OCI-LY3 (cell line): ENCODE measurements at regions not wholly inside any gene's neighbourhood (a gene's known extent, or its start where the extent isn't known, plus 50 kb on each side); places are given as distances from the start of the nearest gene placed in this dataset.

ENCODE experiments used
- H2AFZ ChIP-seq: fragments of 200-600, 300-600 bp; shearing (Covaris generic); 2 replicates; pipeline ENCODE4 v1.6.0; 2014; ENCODE audit warnings: antibody characterized with exemption, low read depth, low read length
- H3K27ac ChIP-seq: fragments of 200-600, 300-600 bp; sonication (generic); 2 replicates; pipeline ENCODE4 v1.5.1; 2014; ENCODE audit warnings: mild to moderate bottlenecking, low read length, moderate library complexity, mixed read lengths
- H3K27me3 ChIP-seq: fragments of 200-600, 300-600 bp; sonication (generic); 2 replicates; pipeline ENCODE4 v1.6.1; 2014; ENCODE audit warnings: low read depth, low read length, mixed read lengths
- H3K36me3 ChIP-seq: fragments of 200-600, 300-600 bp; sonication (generic); replicated peaks from 2 replicates; pipeline ENCODE3; 2014; ENCODE audit warnings: low read depth, low read length, mixed read lengths
- H3K4me1 ChIP-seq: fragments of 300-600, 200-600 bp; sonication (generic); 2 replicates; pipeline ENCODE4 v1.6.1; 2014; ENCODE audit warnings: low read length, mixed read lengths
- H3K4me2 ChIP-seq: fragments of 200-600, 300-600 bp; sonication (generic); 2 replicates; pipeline ENCODE4 v1.6.1; 2014; ENCODE audit warnings: low read length, mixed read lengths
- H3K4me3 ChIP-seq: fragments of 300-600, 200-600 bp; sonication (generic); 2 replicates; pipeline ENCODE4 v1.5.1; 2014; ENCODE audit warnings: antibody characterized with exemption, mild to moderate bottlenecking, low read length, moderate library complexity
- H3K79me2 ChIP-seq: fragments of 300-600, 200-600 bp; shearing (Covaris generic); 2 replicates; pipeline ENCODE4 v1.6.1; 2014; ENCODE audit warnings: mild to moderate bottlenecking, low read length, mixed read lengths
- H3K9ac ChIP-seq: fragments of 300-600, 200-600 bp; shearing (Covaris generic); 2 replicates; pipeline ENCODE4 v1.6.0; 2014; ENCODE audit warnings: mild to moderate bottlenecking, low read length, moderate library complexity
- H3K9me3 ChIP-seq: fragments of 200-600, 300-600 bp; shearing (Covaris generic); 2 replicates; pipeline ENCODE4 v1.6.1; 2014; ENCODE audit warnings: low read length, mixed read lengths; ENCODE audit not compliant: insufficient read depth
- H4K20me1 ChIP-seq: fragments of 200-600, 300-600 bp; sonication (generic); 2 replicates; pipeline ENCODE4 v1.6.1; 2016; ENCODE audit warnings: low read length, mixed read lengths; ENCODE audit not compliant: insufficient read depth
- CTCF ChIP-seq: fragments of 200-600, 300-600 bp; sonication (generic); IDR thresholded peaks from 2 replicates; pipeline ENCODE4 v1.5.1; 2014; ENCODE audit warnings: antibody characterized with exemption, low read length, low read depth
- EZH2phosphoT487 ChIP-seq: fragments of 200-600 bp; shearing (Covaris generic); IDR thresholded peaks from 2 replicates; pipeline ENCODE4 v1.6.1; 2018; ENCODE audit warnings: antibody characterized with exemption, mixed run types, low read depth

- Histone ChIP-seq H3K27ac (no peak overlapping the region), H3K9ac (no peak overlapping the region), H3K27me3 (peaks cover 11% of the 10 kb centered on the region), H3K79me2 (no peaks in the 10 kb centered on the region), H3K4me3 (no peak overlapping the region), H3K36me3 (no peaks in the 10 kb centered on the region), H3K9me3 (no peaks in the 10 kb centered on the region), H3K4me1 (peaks cover 48% of the 10 kb centered on the region), H4K20me1 (no peaks in the 10 kb centered on the region), H3K4me2 (no peak overlapping the region), H2AFZ (no peak overlapping the region)
- no peak for TF ChIP-seq EZH2phosphoT487
- TF ChIP-seq CTCF: no peak
Measured at GRCh38 chr20:24385547-24385946, 83.9 kb upstream of the SYNDIG1 start.

GRCh38 chr20:24384865-24385264 is 84.6 kb upstream of the SYNDIG1 start:
- TF ChIP-seq CTCF (no peak), EZH2phosphoT487 (no peak)
- no peak overlapping the region for H2AFZ ChIP-seq
- H3K4me3 ChIP-seq: no peak overlapping the region

GRCh38 chr20:24382743-24383142 is 86.7 kb upstream of the SYNDIG1 start:
- no peak overlapping the region for H3K27ac ChIP-seq
- H3K9ac ChIP-seq: no peak overlapping the region
- TF ChIP-seq EZH2phosphoT487 (no peak), CTCF (no peak)
- H4K20me1 ChIP-seq: no peaks in the 10 kb centered on the region
- H3K4me2 ChIP-seq: no peak overlapping the region
- no peak overlapping the region for H3K4me3 ChIP-seq
- no peaks in the 10 kb centered on the region for H3K36me3 ChIP-seq
- no peaks in the 10 kb centered on the region for H3K9me3 ChIP-seq
- H3K79me2 ChIP-seq: no peaks in the 10 kb centered on the region
- peaks cover 38% of the 10 kb centered on the region for H3K4me1 ChIP-seq
- H2AFZ ChIP-seq: no peak overlapping the region
- H3K27me3 ChIP-seq: peaks cover 19% of the 10 kb centered on the region

More at GRCh38 chr20:24384865-24385264, 84.6 kb upstream of the SYNDIG1 start:
- Histone ChIP-seq H3K9ac (no peak overlapping the region), H3K4me2 (peak overlapping the region; percentile 8; the same call in 1 of the 2 replicates), H3K79me2 (no peaks in the 10 kb centered on the region), H3K4me1 (peaks cover 41% of the 10 kb centered on the region), H3K9me3 (no peaks in the 10 kb centered on the region), H3K27me3 (peaks cover 14% of the 10 kb centered on the region), H3K36me3 (no peaks in the 10 kb centered on the region), H4K20me1 (no peaks in the 10 kb centered on the region), H3K27ac (no peak overlapping the region)

- Histone ChIP-seq H3K9ac (no peak overlapping the region), H3K36me3 (no peaks in the 10 kb centered on the region), H3K27ac (no peak overlapping the region), H3K79me2 (no peaks in the 10 kb centered on the region), H3K4me3 (no peak overlapping the region), H3K9me3 (no peaks in the 10 kb centered on the region), H2AFZ (no peak overlapping the region), H4K20me1 (no peaks in the 10 kb centered on the region), H3K4me1 (peaks cover 37% of the 10 kb centered on the region), H3K27me3 (peaks cover 19% of the 10 kb centered on the region), H3K4me2 (no peak overlapping the region)
- TF ChIP-seq EZH2phosphoT487: no peak
- no peak for TF ChIP-seq CTCF
Measured at GRCh38 chr20:24382331-24382730, 87.1 kb upstream of the SYNDIG1 start.
